Activated CD8-positive, alpha-beta T cell treated with anti-CD3 and anti-CD28 coated beads for 36 hours (primary cell): ENCODE measurements at regions not wholly inside any gene's neighbourhood (a gene's known extent, or its start where the extent isn't known, plus 50 kb on each side); places are given as distances from the start of the nearest gene placed in this dataset.
A peak's percentile ranks its signal among the peaks of the same experiment; 100 is the strongest.

ENCODE experiments used
- ATAC-seq: fragments of 200-7000 bp; cut with Tn5 transposase; one replicate; pipeline ENCODE4 v1.10.0; 2021; ENCODE audit warnings: mild to moderate bottlenecking, moderate library complexity
- CTCF ChIA-PET: fragments of 350-600 bp; sonication (Branson Sonifier 250); formaldehyde crosslinking; loops from one replicate; lab custom pipeline; 2021; ENCODE audit warnings: antibody characterized with exemption; lab: Charles Lee
- POLR2A ChIA-PET: fragments of 350-600 bp; sonication (Branson Sonifier 250); formaldehyde crosslinking; loops from one replicate; lab custom pipeline; 2021; ENCODE audit warnings: antibody characterized with exemption; lab: Charles Lee
- DNase-seq: peaks from one replicate; pipeline ENCODE4 v3.0.0-alpha.2; 2020
- H3K27ac Mint-ChIP-seq: one replicate; pipeline ENCODE4 v1.8.0; 2021; ENCODE audit warnings: mild to moderate bottlenecking, mixed read lengths
- H3K27me3 Mint-ChIP-seq: one replicate; pipeline ENCODE4 v1.8.0; 2021; ENCODE audit warnings: mixed read lengths
- H3K36me3 Mint-ChIP-seq: one replicate; pipeline ENCODE4 v1.8.0; 2021; ENCODE audit warnings: low read depth, mixed read lengths
- H3K4me1 Mint-ChIP-seq: one replicate; pipeline ENCODE4 v1.8.0; 2021; ENCODE audit warnings: low read depth, mixed read lengths
- H3K4me3 Mint-ChIP-seq: one replicate; pipeline ENCODE4 v1.8.0; 2021; ENCODE audit warnings: mild to moderate bottlenecking, moderate library complexity, mixed read lengths
- H3K9me3 Mint-ChIP-seq: one replicate; pipeline ENCODE4 v1.8.0; 2021; ENCODE audit warnings: mixed read lengths
- intact Hi-C: fragments of 100-400 bp; cut with micrococcal nuclease; formaldehyde crosslinking; loops from one replicate; pipeline ENCODE4 v1.10.0; 2022
- TF ChIP-seq, protein P1 (sequence below): fragments of 200-600 bp; IDR thresholded peaks from one replicate; pipeline ENCODE4 v1.8.0; 2022; ENCODE audit warnings: antibody characterized with exemption, mild to moderate bottlenecking

GRCh38 chr10:34918776-34919315 is 103.8 kb upstream of the PARD3 start:
- H3K9me3 Mint-ChIP-seq, result no peaks in the 10 kb centered on the region
- TF ChIP-seq, protein P1, sequence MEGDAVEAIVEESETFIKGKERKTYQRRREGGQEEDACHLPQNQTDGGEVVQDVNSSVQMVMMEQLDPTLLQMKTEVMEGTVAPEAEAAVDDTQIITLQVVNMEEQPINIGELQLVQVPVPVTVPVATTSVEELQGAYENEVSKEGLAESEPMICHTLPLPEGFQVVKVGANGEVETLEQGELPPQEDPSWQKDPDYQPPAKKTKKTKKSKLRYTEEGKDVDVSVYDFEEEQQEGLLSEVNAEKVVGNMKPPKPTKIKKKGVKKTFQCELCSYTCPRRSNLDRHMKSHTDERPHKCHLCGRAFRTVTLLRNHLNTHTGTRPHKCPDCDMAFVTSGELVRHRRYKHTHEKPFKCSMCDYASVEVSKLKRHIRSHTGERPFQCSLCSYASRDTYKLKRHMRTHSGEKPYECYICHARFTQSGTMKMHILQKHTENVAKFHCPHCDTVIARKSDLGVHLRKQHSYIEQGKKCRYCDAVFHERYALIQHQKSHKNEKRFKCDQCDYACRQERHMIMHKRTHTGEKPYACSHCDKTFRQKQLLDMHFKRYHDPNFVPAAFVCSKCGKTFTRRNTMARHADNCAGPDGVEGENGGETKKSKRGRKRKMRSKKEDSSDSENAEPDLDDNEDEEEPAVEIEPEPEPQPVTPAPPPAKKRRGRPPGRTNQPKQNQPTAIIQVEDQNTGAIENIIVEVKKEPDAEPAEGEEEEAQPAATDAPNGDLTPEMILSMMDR, result no peak
- no peaks in the 10 kb centered on the region for H3K4me1 Mint-ChIP-seq
- H3K27me3 Mint-ChIP-seq, result no peaks in the 10 kb centered on the region
- H3K27ac Mint-ChIP-seq, result no peak overlapping the region
- POLR2A ChIA-PET, result no interaction called here
- no peaks in the 10 kb centered on the region for H3K36me3 Mint-ChIP-seq
- H3K4me3 Mint-ChIP-seq, result no peak overlapping the region
- no peak for DNase-seq
- ATAC-seq, result no peak
- intact Hi-C loops, result no loop called here
- CTCF ChIA-PET, result no interaction called here

- intact Hi-C loops, result no loop called here
- CTCF ChIA-PET, result no interaction called here
- POLR2A ChIA-PET, result no interaction called here
- H3K36me3 Mint-ChIP-seq, result no peaks in the 10 kb centered on the region
- ATAC-seq (no peak), DNase-seq (no peak)
- H3K27ac Mint-ChIP-seq, result no peak overlapping the region
- H3K27me3 Mint-ChIP-seq, result no peaks in the 10 kb centered on the region
- H3K4me3 Mint-ChIP-seq, result no peak overlapping the region
- no peaks in the 10 kb centered on the region for H3K9me3 Mint-ChIP-seq
- no peaks in the 10 kb centered on the region for H3K4me1 Mint-ChIP-seq
- TF ChIP-seq, protein P1, result no peak
Measured at GRCh38 chr10:34918060-34918775, 103.1 kb upstream of the PARD3 start.

DNA sequence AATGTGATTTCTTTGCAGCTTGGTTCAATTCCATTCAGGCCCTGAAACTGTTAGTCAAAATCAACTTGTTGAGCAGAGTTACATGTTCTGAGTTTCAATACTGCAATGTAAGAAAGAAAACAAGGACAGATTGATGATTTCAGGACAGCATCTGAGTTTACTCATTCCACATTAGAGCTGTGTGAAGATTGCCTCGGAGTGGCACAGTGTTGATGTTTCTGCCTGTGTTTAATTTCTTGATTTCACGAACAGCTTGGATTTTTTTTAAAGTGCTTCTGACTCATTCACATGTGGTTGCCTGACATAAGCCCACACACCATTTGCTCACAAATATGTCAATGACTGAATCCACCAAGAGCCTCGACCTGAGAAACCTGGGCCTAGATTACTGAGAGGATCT is 101.2 kb upstream of the PARD3 start:
- Mint-ChIP-seq H3K4me3 (no peak overlapping the region), H3K27ac (no peak overlapping the region), H3K27me3 (no peaks in the 10 kb centered on the region), H3K36me3 (no peaks in the 10 kb centered on the region), H3K9me3 (no peaks in the 10 kb centered on the region), H3K4me1 (no peaks in the 10 kb centered on the region)
- TF ChIP-seq, protein P1, result no peak
- DNase-seq (peak; percentile 4), ATAC-seq (no peak)
- intact Hi-C loops, result no loop called here
- ChIA-PET POLR2A (no interaction called here), CTCF (no interaction called here)

- Mint-ChIP-seq H3K27ac (no peak overlapping the region), H3K4me3 (no peak overlapping the region), H3K36me3 (no peaks in the 10 kb centered on the region), H3K9me3 (no peaks in the 10 kb centered on the region), H3K27me3 (no peaks in the 10 kb centered on the region), H3K4me1 (no peaks in the 10 kb centered on the region)
- ChIA-PET CTCF (no interaction called here), POLR2A (no interaction called here)
- intact Hi-C loops, result no loop called here
- ATAC-seq, result no peak
- TF ChIP-seq, protein P1, result no peak
- no peak for DNase-seq
Measured at GRCh38 chr10:34912771-34913170, 97.7 kb upstream of the PARD3 start.

DNA sequence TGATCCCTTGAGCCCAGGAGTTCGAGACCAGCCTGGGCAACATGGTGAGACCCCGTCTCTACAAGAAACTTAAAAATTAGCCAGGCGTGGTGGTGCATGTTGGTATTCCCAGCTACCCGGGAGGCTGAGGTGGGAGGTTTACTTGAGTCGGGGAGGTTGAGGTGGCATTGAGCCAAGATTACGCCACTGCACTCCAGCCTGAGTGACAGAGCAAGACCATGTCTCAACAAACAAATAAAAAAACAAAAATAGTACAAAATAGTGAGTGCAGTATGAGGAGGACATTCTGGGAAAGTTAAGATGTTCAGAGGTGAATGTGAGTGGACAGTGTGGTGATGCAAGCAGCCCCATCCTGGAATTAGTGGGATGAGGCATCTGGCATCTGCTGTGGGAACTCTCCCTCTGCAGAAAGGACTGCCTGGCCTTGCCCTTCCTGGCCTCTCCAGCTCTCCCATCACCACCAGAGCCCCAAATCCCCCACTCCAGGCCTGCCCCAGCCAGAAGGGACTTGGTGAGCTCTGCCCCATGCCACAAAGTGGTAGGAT is 96.6 kb upstream of the PARD3 start:
- Mint-ChIP-seq H3K9me3 (no peaks in the 10 kb centered on the region), H3K4me1 (no peaks in the 10 kb centered on the region), H3K27ac (no peak overlapping the region), H3K36me3 (no peaks in the 10 kb centered on the region), H3K27me3 (no peaks in the 10 kb centered on the region), H3K4me3 (no peak overlapping the region)
- intact Hi-C loops, result no loop called here
- DNase-seq (no peak), ATAC-seq (no peak)
- ChIA-PET CTCF (no interaction called here), POLR2A (no interaction called here)
- TF ChIP-seq, protein P1, result no peak
